ENCODE measurements at regions not wholly inside any gene's neighbourhood (a gene's known extent, or its start where the extent isn't known, plus 50 kb on each side); places are given as distances from the start of the nearest gene placed in this dataset.

GRCh38 chr16:87177673-87178072 is 139.5 kb downstream of the C16orf95 start:
- no peak for DNase-seq (ENCODE audit: low read depth)

GRCh38 chr16:87178177-87178863 is 138.9 kb downstream of the C16orf95 start:
- DNase-seq (ENCODE audit: low read depth): peak; percentile 27

- peak; percentile 93 for DNase-seq (ENCODE audit: low read depth)
Observed at GRCh38 chr16:87178977-87179376, 138.2 kb downstream of the C16orf95 start.

- DNase-seq (ENCODE audit: low read depth): peak; percentile 77
Observed at GRCh38 chr16:87180069-87180468, 137.1 kb downstream of the C16orf95 start.

GRCh38 chr16:87182759-87183158 is 134.4 kb downstream of the C16orf95 start:
- no peak for DNase-seq (ENCODE audit: low read depth)

GRCh38 chr16:87183647-87184046 is 133.5 kb downstream of the C16orf95 start:
- DNase-seq (ENCODE audit: low read depth): no peak

GRCh38 chr16:87185308-87185707 is 131.9 kb downstream of the C16orf95 start:
- DNase-seq (ENCODE audit: low read depth): no peak

- no peak for DNase-seq (ENCODE audit: low read depth)
Observed at GRCh38 chr16:87185983-87186382, 131.2 kb downstream of the C16orf95 start.

- DNase-seq (ENCODE audit: low read depth): no peak
Observed at GRCh38 chr16:87186446-87186845, 130.7 kb downstream of the C16orf95 start.

- no peak for DNase-seq (ENCODE audit: low read depth)
Observed at GRCh38 chr16:87186876-87187533, 130.2 kb downstream of the C16orf95 start.

GRCh38 chr16:87188104-87188503 is 129.1 kb downstream of the C16orf95 start:
- DNase-seq (ENCODE audit: low read depth): no peak

GRCh38 chr16:87189426-87189825 is 127.8 kb downstream of the C16orf95 start:
- DNase-seq (ENCODE audit: low read depth): no peak

GRCh38 chr16:87190288-87191230 is 126.6 kb downstream of the C16orf95 start:
- peak; percentile 51 for DNase-seq (ENCODE audit: low read depth)

- DNase-seq (ENCODE audit: low read depth): no peak
Observed at GRCh38 chr16:87192452-87193073, 124.6 kb downstream of the C16orf95 start.

- no peak for DNase-seq (ENCODE audit: low read depth)
Observed at GRCh38 chr16:87194172-87194571, 123.0 kb downstream of the C16orf95 start.

GRCh38 chr16:87195161-87195560 is 122.0 kb downstream of the C16orf95 start:
- DNase-seq (ENCODE audit: low read depth): peak; percentile 63

- DNase-seq (ENCODE audit: low read depth): no peak
Observed at GRCh38 chr16:87196231-87196630, 121.0 kb downstream of the C16orf95 start.

- no peak for DNase-seq (ENCODE audit: low read depth)
Observed at GRCh38 chr16:87196661-87197060, 120.5 kb downstream of the C16orf95 start.

- DNase-seq (ENCODE audit: low read depth): peak; percentile 36
Observed at GRCh38 chr16:87198328-87198832, 118.8 kb downstream of the C16orf95 start.

- no peak for DNase-seq (ENCODE audit: low read depth)
Observed at GRCh38 chr16:87198881-87199280, 118.3 kb downstream of the C16orf95 start.

- no peak for DNase-seq (ENCODE audit: low read depth)
Observed at GRCh38 chr16:87199379-87199778, 117.8 kb downstream of the C16orf95 start.

- DNase-seq (ENCODE audit: low read depth): no peak
Observed at GRCh38 chr16:87199901-87200300, 117.3 kb downstream of the C16orf95 start.

All from M059J (cell line).